Frontal cortex (tissue), 3 donors: ENCODE measurements at regions not wholly inside any gene's neighbourhood (a gene's known extent, or its start where the extent isn't known, plus 50 kb on each side); places are given as distances from the start of the nearest gene placed in this dataset.
"Not testable (repeated sequence)": the region's sequence is repeated elsewhere in the genome, so short reads cannot be mapped to it uniquely, and the experiment has no call there.

Experiments
- DNase-seq, 2 donors: peaks; one replicate each; pipeline ENCODE4 v3.0.0; 2012; ENCODE audit warnings: low spot score in 2 of 2
- FAIRE-seq: peaks from 2 replicates; lab custom pipeline; 2012; peaks lifted over from hg19 to GRCh38; lab: Jason Lieb, UNC
- donor health status: control.
- donor health status: control.
- donor health status: control.

GRCh38 chr6:159595173-159595572, 97.9 kb downstream of the SOD2 start:
- FAIRE-seq: no peak

DNA sequence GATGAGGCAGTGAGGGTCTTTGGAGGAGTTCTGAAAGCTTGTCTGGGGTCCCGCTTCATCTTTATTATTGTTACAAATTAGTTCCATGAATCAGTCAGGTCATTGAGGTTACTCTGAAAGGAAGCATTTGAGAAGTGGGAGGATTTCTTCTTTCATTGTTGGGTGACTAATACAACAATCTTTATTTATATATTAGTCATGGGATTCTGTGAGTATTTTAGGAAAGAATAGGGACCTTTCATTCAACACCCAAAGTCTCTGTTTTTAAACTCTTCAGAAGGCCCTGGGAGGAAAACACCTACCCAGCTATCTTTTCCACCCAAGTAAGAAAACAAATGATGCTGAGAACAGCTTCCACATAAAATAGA, 98.3 kb downstream of the SOD2 start:
- DNase-seq (peak in 1 of 2 donors; percentile 18), FAIRE-seq (no peak)

More at GRCh38 chr6:159595173-159595572, 97.9 kb downstream of the SOD2 start:
- DNase-seq: peak in 1 of 2 donors; percentile 33

DNA sequence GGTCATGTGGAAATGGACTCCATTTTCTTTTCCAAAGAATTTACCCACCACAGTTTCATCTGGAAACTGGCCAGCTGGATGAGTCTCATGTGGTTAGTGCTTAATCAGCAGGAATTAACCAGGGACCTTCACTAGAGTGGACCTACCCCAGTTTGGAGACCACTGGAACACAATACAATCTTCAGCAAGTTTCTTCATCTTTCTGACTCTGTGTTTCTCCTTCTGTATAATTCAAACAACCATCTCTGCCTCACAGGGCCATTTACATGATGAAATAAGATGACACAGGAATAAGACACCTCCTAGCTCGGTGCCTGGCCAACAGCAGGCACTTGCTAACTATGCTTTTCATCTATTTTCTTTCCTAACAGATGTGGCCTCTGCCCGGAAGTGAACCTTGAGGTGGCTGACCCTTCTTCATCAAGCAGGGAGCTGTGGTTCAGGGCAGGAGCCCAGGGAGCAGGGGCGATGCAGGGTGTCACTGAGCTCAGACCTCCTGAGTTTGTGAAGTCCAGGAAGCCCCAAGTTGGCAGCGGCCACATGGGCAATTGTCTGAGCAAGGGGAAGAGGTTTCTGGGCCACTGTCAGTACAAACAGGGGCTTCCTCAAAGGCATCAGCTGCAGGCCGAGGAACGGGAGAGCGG, 98.8 kb downstream of the SOD2 start:
- DNase-seq (no peak), FAIRE-seq (no peak)

DNA sequence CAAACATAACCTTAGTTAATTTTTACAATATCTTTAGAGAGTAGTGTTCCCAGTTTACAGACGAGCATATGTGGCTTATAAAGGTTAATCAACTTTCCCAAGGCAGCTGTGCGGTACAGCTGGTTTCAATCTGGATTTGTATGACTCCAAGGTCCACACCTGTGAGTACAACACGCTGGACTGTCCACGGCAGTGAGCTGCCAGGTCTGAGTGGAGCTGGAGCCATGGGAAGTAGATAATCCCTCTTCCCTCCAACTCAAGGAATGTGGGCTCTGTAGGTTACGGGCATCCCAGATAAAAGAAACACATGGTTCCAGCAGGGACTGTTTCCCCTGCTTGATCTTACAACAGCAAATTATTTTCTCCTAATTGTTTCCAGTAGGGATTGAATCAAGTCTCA, 102.2 kb downstream of the SOD2 start:
- DNase-seq (no peak), FAIRE-seq (no peak)

DNA sequence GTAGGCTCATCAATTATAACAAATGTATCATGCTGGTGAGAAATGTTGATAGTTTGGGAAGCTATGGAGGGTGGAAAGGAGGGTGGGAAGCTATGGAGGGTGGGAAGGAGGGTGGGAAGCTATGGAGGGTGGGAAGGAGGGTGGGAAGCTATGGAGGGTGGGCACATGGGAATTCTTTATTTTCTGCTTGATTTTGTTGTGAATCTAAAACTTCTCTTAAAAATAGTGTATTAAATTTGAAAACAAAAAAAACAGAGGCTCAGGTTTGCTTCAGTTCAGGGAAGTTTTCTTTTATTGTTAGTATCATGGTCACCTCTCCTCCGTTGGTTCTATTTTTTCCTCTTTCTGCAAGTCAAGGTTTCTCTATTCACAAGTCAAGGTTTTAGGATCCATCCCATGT, 106.4 kb downstream of the SOD2 start:
- DNase-seq (no peak), FAIRE-seq (no peak)

DNA sequence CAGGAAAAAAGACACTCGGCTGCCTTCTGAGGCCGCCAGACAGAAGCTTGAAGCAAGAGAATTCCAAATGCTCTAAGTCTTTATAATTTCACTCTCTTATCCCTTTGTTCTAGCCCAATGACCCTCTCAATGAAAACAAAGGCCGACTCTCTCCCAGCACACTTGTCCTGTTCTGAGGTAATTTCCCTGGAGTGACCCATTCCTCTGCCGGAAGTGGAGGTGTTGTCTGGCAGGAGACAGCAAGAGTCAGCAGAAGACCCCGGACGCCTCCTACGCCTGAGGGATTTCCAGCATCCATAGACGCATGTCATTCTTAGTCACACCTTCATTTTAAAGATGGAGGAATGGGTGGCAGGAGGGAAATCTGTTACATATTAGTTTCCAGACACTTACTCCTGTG, 110.3 kb downstream of the SOD2 start:
- FAIRE-seq (no peak), DNase-seq (no peak)

GRCh38 chr6:159578629-159579028, 114.4 kb downstream of the SOD2 start:
- no peak for DNase-seq
- FAIRE-seq: no peak

DNA sequence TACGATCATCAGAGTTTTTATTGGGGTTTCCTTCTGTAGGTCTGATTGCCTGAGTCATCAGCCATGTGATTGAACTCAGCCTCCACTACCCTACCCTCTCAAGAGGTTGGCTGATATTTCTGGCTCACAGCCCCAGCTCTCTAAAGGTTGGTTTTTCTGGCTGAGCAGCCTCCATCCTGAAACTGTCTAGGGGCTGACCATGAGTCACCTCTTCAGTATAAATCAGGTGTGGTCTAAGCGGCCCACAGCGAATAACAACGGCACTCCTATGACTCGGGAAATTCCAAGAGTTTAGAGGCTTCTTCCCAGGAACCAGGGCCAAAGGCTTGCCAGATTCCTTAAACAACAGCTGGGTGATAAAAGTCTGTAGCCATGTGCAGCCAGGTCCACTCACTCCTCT, 115.5 kb downstream of the SOD2 start:
- DNase-seq: no peak
- no peak for FAIRE-seq

GRCh38 chr6:159572439-159573110, 120.5 kb downstream of the SOD2 start:
- no peak for FAIRE-seq
- no peak for DNase-seq

GRCh38 chr6:159565181-159565710, 127.8 kb downstream of the SOD2 start:
- DNase-seq (no peak), FAIRE-seq (no peak)

GRCh38 chr6:159564456-159564855, 128.6 kb downstream of the SOD2 start:
- FAIRE-seq (no peak), DNase-seq (no peak)

GRCh38 chr6:159557031-159557430, 136.0 kb downstream of the SOD2 start:
- FAIRE-seq (no peak), DNase-seq (no peak)

DNA sequence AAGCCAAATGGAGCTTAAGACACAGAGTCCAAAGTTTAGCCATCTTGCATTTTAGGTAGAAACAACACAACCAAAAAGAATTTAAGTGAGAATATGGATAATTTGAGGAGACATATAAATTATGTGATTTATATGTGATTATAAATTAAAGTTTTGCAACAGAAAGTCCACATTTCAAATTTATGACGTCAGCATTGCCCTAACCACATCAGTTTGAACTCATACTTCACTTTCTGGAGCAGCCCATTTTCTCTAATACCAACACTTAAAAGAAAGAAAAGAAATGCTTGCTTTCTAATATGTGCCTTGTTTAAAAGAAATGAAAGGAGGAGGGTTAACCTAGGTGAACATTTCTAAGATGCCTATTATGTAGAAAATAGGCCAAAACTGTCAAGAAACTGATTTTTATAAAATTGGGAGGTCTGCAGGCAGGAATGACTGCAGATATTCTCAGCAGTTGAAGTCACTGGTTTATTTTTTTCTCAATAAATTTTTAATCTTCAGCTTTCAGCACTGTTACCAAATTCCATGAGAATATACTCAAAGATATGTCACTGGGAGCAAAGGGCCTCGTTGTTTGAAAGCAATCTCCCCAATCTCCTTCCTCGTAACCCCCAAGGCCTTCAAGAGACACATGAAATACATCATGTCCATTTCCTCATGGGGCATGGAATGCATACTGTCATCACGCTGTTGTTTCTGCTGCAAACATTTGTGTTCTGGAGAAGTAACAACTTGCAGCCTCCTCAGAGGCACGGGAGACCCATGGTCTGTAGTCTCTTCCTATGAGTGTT, 137.8 kb downstream of the SOD2 start:
- DNase-seq (no peak), FAIRE-seq (no peak)

DNA sequence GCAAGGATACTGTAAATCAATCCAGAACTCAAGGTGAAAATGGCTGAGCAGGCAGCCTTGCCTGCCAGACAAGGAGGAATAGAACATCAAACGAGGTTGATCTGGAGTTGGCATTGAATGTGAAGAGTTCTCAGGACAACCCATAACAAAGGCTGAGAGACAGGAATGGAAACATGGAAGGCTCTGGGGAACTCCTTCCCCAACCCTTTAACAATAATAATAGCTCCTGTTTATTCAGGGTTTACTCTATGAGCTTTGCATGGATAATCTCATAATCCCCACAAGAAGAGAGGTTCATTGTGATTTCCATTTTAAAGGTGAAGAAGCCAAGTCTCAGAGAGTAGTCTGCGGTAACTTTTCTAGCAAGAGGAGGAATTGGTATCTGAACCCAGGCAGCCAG, 151.7 kb downstream of the SOD2 start:
- FAIRE-seq (no peak), DNase-seq (no peak)

GRCh38 chr6:159540883-159541282, 152.2 kb downstream of the SOD2 start:
- DNase-seq: no peak
- FAIRE-seq: no peak

GRCh38 chr6:159540152-159540551, 152.9 kb downstream of the SOD2 start:
- no peak for DNase-seq
- FAIRE-seq: no peak

DNA sequence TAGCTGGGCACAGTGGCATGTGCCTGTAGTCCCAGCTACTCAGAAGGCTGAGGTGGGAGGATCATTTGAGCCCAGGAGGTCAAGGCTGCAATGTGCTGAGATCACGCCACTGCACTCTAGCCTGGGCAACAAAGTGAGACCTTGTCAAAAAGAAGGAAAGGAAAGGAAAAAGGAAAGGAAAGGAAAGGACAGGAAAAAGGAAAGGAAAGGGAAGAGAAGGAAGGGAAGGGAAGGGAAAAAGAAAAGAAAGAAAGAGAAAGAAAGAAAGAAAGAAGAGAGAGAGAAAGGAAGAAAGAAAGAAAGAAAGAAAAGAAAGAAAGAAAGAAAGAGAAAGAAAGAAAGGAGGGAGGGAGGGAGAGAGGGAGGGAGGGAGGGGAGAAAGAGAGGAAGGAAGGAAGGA, 155.0 kb downstream of the SOD2 start:
- not testable (repeated sequence) for FAIRE-seq

GRCh38 chr6:159535656-159536350, 157.2 kb downstream of the SOD2 start:
- FAIRE-seq (no peak), DNase-seq (no peak)

More for the DNA sequence above, 155.0 kb downstream of the SOD2 start:
- DNase-seq: not testable (repeated sequence)

- FAIRE-seq: no peak
Observed at GRCh38 chr6:159533568-159533967, 159.5 kb downstream of the SOD2 start.

GRCh38 chr6:159533016-159533415, 160.0 kb downstream of the SOD2 start:
- DNase-seq (no peak), FAIRE-seq (no peak)

More at GRCh38 chr6:159533568-159533967, 159.5 kb downstream of the SOD2 start:
- DNase-seq: no peak
